PC-9 (cell line): ENCODE measurements at regions not wholly inside any gene's neighbourhood (a gene's known extent, or its start where the extent isn't known, plus 50 kb on each side); places are given as distances from the start of the nearest gene placed in this dataset.

ENCODE experiments used
- EZH2 ChIP-seq: fragments of 200-600 bp; sonication (generic); IDR thresholded peaks from 2 replicates; pipeline ENCODE4 v1.8.0; 2017; ENCODE audit warnings: antibody characterized with exemption, low read depth
- TF ChIP-seq, protein P1 (sequence below): fragments of 200-600 bp; sonication (generic); conservative IDR thresholded peaks from 2 replicates; pipeline ENCODE4 v1.6.1; 2017; ENCODE audit warnings: mixed run types, antibody characterized with exemption, mild to moderate bottlenecking, moderate library complexity

DNA sequence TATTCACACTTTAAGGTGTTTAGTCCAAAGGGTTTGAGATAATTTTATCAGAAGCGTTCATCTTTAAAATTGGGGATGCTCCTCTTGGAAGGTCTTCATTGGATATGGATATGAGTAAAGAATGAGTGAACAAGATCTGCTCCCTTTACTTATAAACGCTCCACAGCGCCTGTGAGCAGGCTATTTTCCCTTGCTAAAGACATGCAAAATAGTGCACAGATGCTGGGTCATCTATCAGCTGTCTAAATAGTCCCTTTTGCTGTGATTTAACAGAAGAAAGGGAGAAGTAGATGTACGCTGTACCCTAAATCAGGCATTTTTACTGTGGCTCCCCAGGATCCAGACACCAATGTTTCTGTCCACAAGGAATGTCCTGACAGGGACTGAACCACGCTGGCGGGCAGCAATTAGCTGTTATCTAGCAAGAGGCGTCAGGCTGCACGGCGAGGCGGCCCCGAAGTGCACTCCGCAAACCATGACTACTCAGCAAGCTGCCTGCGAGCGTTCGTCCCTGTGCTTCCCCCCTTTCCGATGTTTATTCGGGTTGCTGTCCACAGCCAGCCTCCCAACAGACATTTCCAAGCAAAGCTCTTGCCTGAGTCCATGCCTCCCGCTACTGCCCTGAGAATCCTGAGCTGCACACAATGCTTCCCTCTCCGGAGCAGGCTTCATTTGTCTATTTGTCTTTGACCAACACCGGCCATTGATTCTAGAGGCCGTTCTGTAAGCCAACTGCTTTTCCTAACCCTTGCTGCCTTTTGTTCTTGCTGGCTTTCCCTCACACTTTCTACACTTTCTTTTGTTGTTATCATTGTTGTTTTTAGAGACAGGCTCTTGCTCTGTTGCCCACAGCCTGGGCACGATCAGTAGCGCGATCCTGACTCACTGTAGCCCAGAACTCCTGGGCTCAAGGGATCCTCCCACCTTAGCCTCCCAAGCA, 55.7 kb upstream of the CNEP1R1 start:
- TF ChIP-seq, protein P1, sequence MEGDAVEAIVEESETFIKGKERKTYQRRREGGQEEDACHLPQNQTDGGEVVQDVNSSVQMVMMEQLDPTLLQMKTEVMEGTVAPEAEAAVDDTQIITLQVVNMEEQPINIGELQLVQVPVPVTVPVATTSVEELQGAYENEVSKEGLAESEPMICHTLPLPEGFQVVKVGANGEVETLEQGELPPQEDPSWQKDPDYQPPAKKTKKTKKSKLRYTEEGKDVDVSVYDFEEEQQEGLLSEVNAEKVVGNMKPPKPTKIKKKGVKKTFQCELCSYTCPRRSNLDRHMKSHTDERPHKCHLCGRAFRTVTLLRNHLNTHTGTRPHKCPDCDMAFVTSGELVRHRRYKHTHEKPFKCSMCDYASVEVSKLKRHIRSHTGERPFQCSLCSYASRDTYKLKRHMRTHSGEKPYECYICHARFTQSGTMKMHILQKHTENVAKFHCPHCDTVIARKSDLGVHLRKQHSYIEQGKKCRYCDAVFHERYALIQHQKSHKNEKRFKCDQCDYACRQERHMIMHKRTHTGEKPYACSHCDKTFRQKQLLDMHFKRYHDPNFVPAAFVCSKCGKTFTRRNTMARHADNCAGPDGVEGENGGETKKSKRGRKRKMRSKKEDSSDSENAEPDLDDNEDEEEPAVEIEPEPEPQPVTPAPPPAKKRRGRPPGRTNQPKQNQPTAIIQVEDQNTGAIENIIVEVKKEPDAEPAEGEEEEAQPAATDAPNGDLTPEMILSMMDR: no peak
- TF ChIP-seq EZH2: no peak
